M059J (cell line): ENCODE measurements at regions not wholly inside any gene's neighbourhood (a gene's known extent, or its start where the extent isn't known, plus 50 kb on each side); places are given as distances from the start of the nearest gene placed in this dataset.

Experiments
- DNase-seq: peaks from one replicate; pipeline ENCODE4 v3.0.0-alpha.2; 2012; ENCODE audit warnings: low read depth

- DNase-seq: no peak
These were observed 332.8 kb upstream of the MMADHC start for GRCh38 chr2:149920389-149920788.

- no peak for DNase-seq
These were observed 327.6 kb upstream of the MMADHC start for GRCh38 chr2:149915151-149915550.

GRCh38 chr2:149908726-149909683 is 321.4 kb upstream of the MMADHC start:
- peak; percentile 51 for DNase-seq

GRCh38 chr2:149906886-149907285 is 319.3 kb upstream of the MMADHC start:
- DNase-seq: no peak

GRCh38 chr2:149904352-149905175 is 317.0 kb upstream of the MMADHC start:
- DNase-seq: no peak

- no peak for DNase-seq
These were observed 316.1 kb upstream of the MMADHC start for GRCh38 chr2:149903626-149904025.

GRCh38 chr2:149902081-149902480 is 314.5 kb upstream of the MMADHC start:
- peak; percentile 34 for DNase-seq

- DNase-seq: no peak
These were observed 313.8 kb upstream of the MMADHC start for GRCh38 chr2:149901231-149901859.

- DNase-seq: no peak
These were observed 311.8 kb upstream of the MMADHC start for GRCh38 chr2:149899390-149899789.

- DNase-seq: peak; percentile 36
These were observed 307.2 kb upstream of the MMADHC start for GRCh38 chr2:149894760-149895159.

GRCh38 chr2:149894226-149894625 is 306.7 kb upstream of the MMADHC start:
- DNase-seq: no peak

GRCh38 chr2:149892563-149892962 is 305.0 kb upstream of the MMADHC start:
- DNase-seq: no peak

GRCh38 chr2:149885946-149886345 is 298.4 kb upstream of the MMADHC start:
- no peak for DNase-seq

GRCh38 chr2:149885468-149885867 is 297.9 kb upstream of the MMADHC start:
- DNase-seq: peak; percentile 13

GRCh38 chr2:149884871-149885270 is 297.3 kb upstream of the MMADHC start:
- peak; percentile 13 for DNase-seq

GRCh38 chr2:149877913-149878312 is 290.3 kb upstream of the MMADHC start:
- peak; percentile 72 for DNase-seq

GRCh38 chr2:149877074-149877473 is 289.5 kb upstream of the MMADHC start:
- no peak for DNase-seq

- no peak for DNase-seq
These were observed 286.4 kb upstream of the MMADHC start for GRCh38 chr2:149873936-149874335.

GRCh38 chr2:149872638-149873150 is 285.1 kb upstream of the MMADHC start:
- no peak for DNase-seq

- DNase-seq: no peak
These were observed 284.5 kb upstream of the MMADHC start for GRCh38 chr2:149872041-149872440.

- no peak for DNase-seq
These were observed 283.7 kb upstream of the MMADHC start for GRCh38 chr2:149871091-149871885.
